GM12891 (cell line): ENCODE measurements at regions not wholly inside any gene's neighbourhood (a gene's known extent, or its start where the extent isn't known, plus 50 kb on each side); places are given as distances from the start of the nearest gene placed in this dataset.

Experiments
- DNase-seq: peaks from one replicate; pipeline ENCODE4 v3.0.0; 2011; ENCODE audit warnings: low spot score; ENCODE audit not compliant: insufficient read length
- FAIRE-seq: peaks from 2 replicates; lab custom pipeline; 2011; peaks lifted over from hg19 to GRCh38; lab: Jason Lieb, UNC
- PAX5 ChIP-seq: IDR thresholded peaks from 2 replicates; pipeline ENCODE4 v1.6.1; 2011; ENCODE audit warnings: low read length, moderate library complexity, mild to moderate bottlenecking; ENCODE audit not compliant: insufficient read depth, severe bottlenecking
- POLR2A ChIP-seq: IDR thresholded peaks from 2 replicates; pipeline ENCODE4 v1.6.1; 2011; ENCODE audit warnings: low read depth, low read length, control low read depth
- POLR2AphosphoS5 ChIP-seq: IDR thresholded peaks from 2 replicates; pipeline ENCODE4 v1.6.1; 2011; ENCODE audit warnings: low read depth, low read length, control low read depth
- POU2F2 ChIP-seq: IDR thresholded peaks from 2 replicates; pipeline ENCODE4 v1.6.1; 2011; ENCODE audit warnings: low read depth, mild to moderate bottlenecking, control low read depth, low read length, moderate library complexity
- SPI1 ChIP-seq: IDR thresholded peaks from 2 replicates; pipeline ENCODE4 v1.6.1; 2011; ENCODE audit warnings: low read depth, low read length, control low read depth
- TAF1 ChIP-seq: IDR thresholded peaks from 2 replicates; pipeline ENCODE4 v1.6.1; 2011; ENCODE audit warnings: low read depth, low read length, control low read depth

DNA sequence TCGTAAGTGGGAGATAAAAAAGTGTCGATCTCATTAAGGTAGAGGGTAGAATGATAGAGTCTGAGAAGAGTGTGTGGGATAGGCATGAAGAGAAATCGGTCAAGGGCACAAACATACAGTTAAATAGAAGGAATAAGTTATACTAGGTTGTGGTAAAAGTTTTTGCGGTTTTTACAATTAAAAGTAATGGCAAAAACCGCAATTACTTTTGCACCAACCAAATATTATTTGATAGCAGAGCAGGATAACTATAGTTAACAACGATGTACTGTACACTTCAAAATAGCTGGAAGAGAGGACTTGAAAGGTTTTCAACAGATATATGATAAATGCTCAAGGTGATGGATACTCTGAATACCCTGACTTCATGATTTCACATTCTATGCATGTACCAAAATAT lies 135.8 kb upstream of the CDH12 start:
- TF ChIP-seq TAF1, result no peak
- TF ChIP-seq SPI1, result no peak
- no peak for TF ChIP-seq POU2F2
- TF ChIP-seq PAX5, result no peak
- no peak for TF ChIP-seq POLR2AphosphoS5
- no peak for TF ChIP-seq POLR2A

DNA sequence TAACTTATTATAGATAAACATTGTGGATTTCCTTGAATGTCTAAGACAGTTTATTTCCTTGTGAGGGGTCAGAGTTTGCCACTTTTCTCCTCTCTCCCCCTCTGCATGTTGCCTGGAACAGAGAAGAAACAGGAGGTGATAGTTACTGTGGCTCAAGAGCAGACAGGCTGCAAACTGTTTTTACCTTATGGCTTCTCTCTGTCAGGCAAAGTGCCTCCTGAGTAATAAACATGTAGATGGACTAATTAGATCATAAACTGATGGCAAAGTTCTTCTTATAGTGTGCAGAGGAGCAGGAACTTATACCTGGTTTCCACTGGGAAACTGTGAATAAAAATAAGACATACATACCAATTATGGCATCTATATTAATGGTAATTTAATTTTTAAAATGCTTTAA lies 133.1 kb upstream of the CDH12 start:
- no peak for FAIRE-seq
- DNase-seq, result no peak
- no peak for TF ChIP-seq SPI1
- no peak for TF ChIP-seq POU2F2
- no peak for TF ChIP-seq TAF1
- no peak for TF ChIP-seq PAX5
- TF ChIP-seq POLR2AphosphoS5, result no peak
- TF ChIP-seq POLR2A, result no peak

More for the DNA sequence above, 135.8 kb upstream of the CDH12 start:
- no peak for FAIRE-seq
- no peak for DNase-seq

DNA sequence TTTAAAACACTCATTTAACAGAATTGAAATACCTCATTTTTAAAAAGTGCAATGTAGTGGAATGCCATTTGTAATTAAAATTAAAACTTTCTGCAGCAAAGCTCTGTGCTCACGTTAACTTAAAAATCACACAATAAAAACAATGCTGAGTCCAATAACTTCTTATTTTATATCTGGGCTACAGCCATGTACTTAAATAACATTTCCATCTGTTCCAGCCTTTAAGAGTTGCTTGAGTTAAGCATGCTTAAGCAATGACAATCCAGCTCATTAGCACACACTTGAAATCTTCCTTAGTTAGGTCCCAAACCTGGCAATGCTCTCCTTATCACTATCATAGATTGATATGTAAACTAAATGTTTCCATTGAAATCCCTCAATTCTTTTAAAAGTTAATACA lies 132.3 kb upstream of the CDH12 start:
- TF ChIP-seq POLR2A (no peak), PAX5 (no peak), POLR2AphosphoS5 (no peak), POU2F2 (no peak)
- no peak for FAIRE-seq
- DNase-seq, result no peak

DNA sequence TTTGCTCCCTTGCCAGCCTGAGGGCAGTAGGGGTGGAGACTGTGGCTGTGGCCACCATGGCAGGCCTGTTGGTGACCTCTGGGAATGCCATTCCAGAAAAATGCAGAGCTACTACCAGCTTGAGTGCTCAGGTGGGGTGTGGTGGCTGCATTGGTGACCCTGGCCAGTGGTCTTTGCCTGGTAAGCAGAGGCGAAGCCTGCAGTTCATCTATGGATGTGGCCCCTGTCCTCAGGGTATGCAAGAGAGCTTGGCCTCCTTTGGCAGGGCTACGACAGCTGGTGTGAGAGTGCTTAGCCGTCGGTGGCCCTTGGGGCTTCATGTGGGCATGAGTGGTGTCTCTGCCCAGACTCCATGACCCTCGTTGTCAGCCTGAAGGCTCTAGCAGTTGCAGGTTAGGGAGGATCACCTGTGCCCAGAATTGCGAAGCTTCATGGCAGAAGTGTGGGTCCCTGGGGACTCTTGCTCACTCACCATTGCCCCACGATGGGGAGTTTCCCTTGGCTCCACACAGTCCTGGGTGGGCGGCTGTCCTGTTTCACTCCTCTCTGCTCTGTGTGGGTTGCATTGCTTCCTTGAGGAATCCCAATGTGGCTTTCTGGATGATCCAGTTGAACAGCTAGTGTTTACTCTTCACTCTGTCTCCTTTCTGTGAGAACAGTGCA lies 117.9 kb upstream of the CDH12 start:
- DNase-seq (no peak), FAIRE-seq (no peak)
- TF ChIP-seq TAF1 (no peak), POU2F2 (no peak), POLR2AphosphoS5 (no peak), PAX5 (no peak), POLR2A (no peak), SPI1 (no peak)

DNA sequence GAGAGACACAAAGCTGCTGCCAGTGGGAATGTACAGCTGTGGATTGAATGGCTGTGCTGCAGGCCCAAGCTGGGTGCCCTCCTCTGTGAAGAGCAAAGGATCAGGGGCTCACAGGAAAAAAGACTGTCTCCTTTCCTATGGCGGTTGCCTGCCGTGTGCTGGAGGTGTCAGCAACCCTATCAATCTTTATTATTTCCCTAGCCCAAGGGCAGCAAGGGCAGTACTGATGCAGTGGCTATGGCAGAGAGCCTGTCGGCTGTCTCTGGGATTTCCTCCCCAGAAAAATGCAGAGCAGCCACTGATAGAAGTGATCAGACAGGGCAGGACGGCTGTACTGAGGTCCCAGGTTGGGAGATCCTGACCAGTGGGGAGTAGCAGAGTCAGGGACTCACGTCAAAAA lies 117.3 kb upstream of the CDH12 start:
- TF ChIP-seq POLR2AphosphoS5, result no peak
- no peak for TF ChIP-seq TAF1
- no peak for TF ChIP-seq SPI1
- no peak for TF ChIP-seq POLR2A
- FAIRE-seq (no peak), DNase-seq (no peak)

DNA sequence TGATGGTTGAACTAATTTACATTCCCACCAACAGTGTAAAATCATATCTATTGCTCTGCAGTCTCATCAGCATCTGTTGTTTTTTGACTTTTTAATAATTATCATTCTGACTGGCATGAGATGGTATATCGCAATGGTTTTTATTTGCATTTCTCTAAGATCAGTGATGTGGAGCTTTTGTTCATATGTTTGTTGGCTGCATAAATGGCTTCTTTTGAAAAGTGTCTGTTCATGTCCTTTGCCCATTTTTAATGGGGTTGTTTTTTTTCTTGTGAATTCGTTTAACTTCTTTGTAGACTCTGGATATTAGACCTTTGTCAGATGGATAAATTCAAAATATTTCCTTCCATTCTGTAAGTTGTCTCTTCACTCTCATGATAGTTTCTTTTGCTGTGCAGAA lies 115.2 kb upstream of the CDH12 start:
- FAIRE-seq, result no peak

DNA sequence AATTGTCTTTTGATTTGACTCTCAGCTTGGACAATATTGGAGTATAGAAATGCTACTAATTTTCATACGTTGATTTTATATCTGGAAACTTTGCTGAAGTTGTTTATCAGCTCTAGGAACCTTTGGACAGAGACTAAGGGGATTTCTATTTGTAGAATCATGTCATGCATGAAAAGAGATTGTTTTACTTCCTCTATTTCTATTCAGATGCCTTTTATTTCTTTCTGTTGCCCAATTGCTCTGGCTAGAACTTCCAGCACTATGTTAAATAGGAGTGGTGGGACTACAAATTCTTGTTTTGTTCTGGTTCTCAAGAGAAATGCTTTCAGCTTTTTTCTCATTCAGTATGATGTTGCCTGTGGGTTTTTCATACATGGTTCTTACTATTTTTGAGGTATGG lies 112.8 kb upstream of the CDH12 start:
- DNase-seq (no peak), FAIRE-seq (no peak)
- TF ChIP-seq PAX5, result no peak
- TF ChIP-seq POLR2AphosphoS5, result no peak
- no peak for TF ChIP-seq SPI1
- no peak for TF ChIP-seq POU2F2
- no peak for TF ChIP-seq POLR2A
- no peak for TF ChIP-seq TAF1

More for the DNA sequence above, 115.2 kb upstream of the CDH12 start:
- TF ChIP-seq TAF1 (no peak), POLR2AphosphoS5 (no peak), POLR2A (no peak), PAX5 (no peak), SPI1 (no peak), POU2F2 (no peak)
- DNase-seq, result no peak

DNA sequence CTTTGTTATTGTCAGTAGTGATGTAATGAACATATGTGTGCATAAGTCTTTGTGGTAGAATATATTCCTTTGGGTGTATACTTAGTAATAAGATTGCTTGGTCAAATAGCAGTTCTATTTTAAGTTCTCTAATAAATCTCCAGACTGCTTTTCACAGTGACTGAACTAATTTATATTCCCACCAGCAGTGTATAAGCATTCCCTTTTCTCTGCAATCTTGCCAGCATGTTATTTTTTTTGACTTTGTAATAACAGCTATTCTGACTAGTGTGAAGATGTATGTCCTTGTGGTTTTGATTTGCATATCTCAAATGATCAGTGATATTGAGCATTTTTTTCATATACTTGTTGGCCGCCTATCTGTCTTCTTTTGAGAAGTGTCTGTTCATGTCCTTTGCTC lies 111.5 kb upstream of the CDH12 start:
- TF ChIP-seq PAX5, result no peak
- no peak for TF ChIP-seq POU2F2
- no peak for TF ChIP-seq SPI1
- no peak for TF ChIP-seq POLR2A
- no peak for TF ChIP-seq TAF1
- no peak for TF ChIP-seq POLR2AphosphoS5
- no peak for FAIRE-seq
- no peak for DNase-seq

DNA sequence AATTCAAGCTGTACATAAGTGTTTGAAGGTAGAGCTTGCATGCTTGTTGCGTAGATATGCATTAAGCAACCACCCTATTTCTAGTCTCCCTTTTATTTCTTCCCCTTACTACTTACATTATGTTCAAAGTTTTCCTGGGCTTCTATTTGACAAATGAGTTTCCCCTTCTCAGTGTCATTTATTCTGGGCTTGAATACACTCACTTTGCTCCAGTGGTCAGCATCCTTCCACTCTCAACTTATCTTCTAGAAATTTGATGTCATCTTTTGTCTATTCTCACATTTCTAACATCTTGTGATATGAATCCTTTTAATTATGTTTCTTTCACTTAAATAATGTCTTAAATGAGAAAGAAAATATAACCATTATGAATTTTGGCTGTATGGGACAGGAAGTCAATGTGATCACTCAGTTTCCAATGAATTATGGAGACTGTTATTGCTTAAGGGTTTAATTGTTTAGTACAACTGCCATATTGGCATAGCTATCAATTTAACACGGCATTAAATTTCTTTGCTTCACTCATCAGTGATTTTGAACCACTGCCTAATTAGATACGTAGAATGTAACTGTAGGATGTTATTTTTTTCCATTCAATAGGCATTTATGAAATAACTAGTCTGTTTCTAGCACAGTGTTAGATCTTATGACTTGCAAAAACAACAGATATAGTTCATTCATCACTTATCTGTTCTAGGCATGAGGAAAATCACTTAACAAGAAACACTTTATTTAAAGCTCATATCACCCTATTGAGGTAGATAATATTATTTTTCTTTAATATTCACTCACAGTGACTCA lies 105.5 kb upstream of the CDH12 start:
- FAIRE-seq, result no peak
- TF ChIP-seq PAX5, result no peak
- DNase-seq, result no peak

DNA sequence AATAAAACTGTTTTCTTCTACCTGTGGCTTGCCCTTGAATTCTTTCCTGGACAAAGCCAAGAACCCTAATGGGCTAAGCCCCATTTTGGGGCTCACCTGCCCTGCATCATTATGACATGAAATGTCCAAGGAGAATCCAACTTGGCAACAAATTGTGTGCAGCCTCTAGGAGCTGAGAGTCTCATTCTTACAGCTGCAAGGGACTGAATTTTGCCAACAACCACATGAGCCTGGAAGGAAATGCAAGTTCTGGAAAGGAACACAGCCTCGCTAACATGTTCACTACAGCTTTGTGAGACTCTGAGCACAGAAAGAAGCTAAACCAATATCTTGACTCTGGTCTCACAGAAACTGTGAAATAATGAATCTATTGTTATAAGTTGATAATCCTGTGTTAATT lies 94.8 kb upstream of the CDH12 start:
- TF ChIP-seq PAX5 (no peak), TAF1 (no peak), POU2F2 (no peak), SPI1 (no peak), POLR2AphosphoS5 (no peak), POLR2A (no peak)
- FAIRE-seq, result no peak
- no peak for DNase-seq
